CD4-positive, alpha-beta T cell (primary cell): ENCODE measurements at regions not wholly inside any gene's neighbourhood (a gene's known extent, or its start where the extent isn't known, plus 50 kb on each side); places are given as distances from the start of the nearest gene placed in this dataset.

Experiments used
- ATAC-seq: fragments of 200-7000 bp; cut with Tn5 transposase; one replicate; pipeline ENCODE4 v1.10.0; 2022; ENCODE audit warnings: mild to moderate bottlenecking; ENCODE audit not compliant: poor library complexity
- CTCF ChIA-PET: fragments of 350-600 bp; sonication (Branson Sonifier 250); formaldehyde crosslinking; loops from one replicate; lab custom pipeline; 2021; ENCODE audit warnings: antibody characterized with exemption, inconsistent platforms; lab: Charles Lee
- POLR2A ChIA-PET: fragments of 350-600 bp; sonication (Branson Sonifier 250); formaldehyde crosslinking; loops from one replicate; lab custom pipeline; 2021; ENCODE audit warnings: antibody characterized with exemption, inconsistent platforms; lab: Charles Lee
- DNase-seq, 14 experiments: peaks; one replicate each; pipeline ENCODE4 v3.0.0-alpha.2; 2013 to 2020; ENCODE audit warnings: mixed read lengths in 2 of 14
- H3K27ac ChIP-seq, 2 donors: one replicate each; pipeline versions ENCODE4 v1.5.1 to v1.7.0; 2013; ENCODE audit warnings: low read length in 2 of 2, low read depth in 1 of 2, mild to moderate bottlenecking in 1 of 2
- H3K27me3 ChIP-seq, 2 experiments: 1 replicate in 1 of 2; 2 replicates in 1 of 2; pipeline versions ENCODE4 v1.6.1 to v1.7.0; 2013; ENCODE audit warnings: low read length in 2 of 2, control low read depth in 1 of 2, mild to moderate bottlenecking in 1 of 2, moderate library complexity in 1 of 2; ENCODE audit not compliant: insufficient read depth in 2 of 2, control insufficient read depth in 1 of 2
- H3K36me3 ChIP-seq: one replicate; pipeline ENCODE4 v1.6.1; 2013; ENCODE audit warnings: low read length, control low read depth; ENCODE audit not compliant: insufficient read depth
- H3K4me1 ChIP-seq: one replicate; pipeline ENCODE4 v1.6.1; 2013; ENCODE audit warnings: low read length, control low read depth; ENCODE audit not compliant: insufficient read depth
- H3K4me3 ChIP-seq: one replicate; pipeline ENCODE4 v1.5.1; 2013; ENCODE audit warnings: mild to moderate bottlenecking, low read length, moderate library complexity
- H3K9me3 ChIP-seq, 2 experiments: 1 replicate in 1 of 2; 2 replicates in 1 of 2; pipeline versions ENCODE4 v1.6.1 to v1.7.0; 2013; ENCODE audit warnings: low read length in 2 of 2, mild to moderate bottlenecking in 2 of 2, control low read depth in 1 of 2, moderate library complexity in 1 of 2; ENCODE audit not compliant: control insufficient read depth in 1 of 2, insufficient read depth in 1 of 2
- H3K27ac Mint-ChIP-seq: one replicate; pipeline ENCODE4 v1.8.0; 2020; ENCODE audit warnings: mixed read lengths
- H3K27me3 Mint-ChIP-seq: one replicate; pipeline ENCODE4 v1.8.0; 2021; ENCODE audit warnings: mixed read lengths
- H3K36me3 Mint-ChIP-seq: one replicate; pipeline ENCODE4 v1.8.0; 2021; ENCODE audit warnings: low read depth, mixed read lengths
- H3K4me1 Mint-ChIP-seq: one replicate; pipeline ENCODE4 v1.8.0; 2021; ENCODE audit warnings: low read depth, mixed read lengths
- H3K4me3 Mint-ChIP-seq: one replicate; pipeline ENCODE4 v1.8.0; 2020; ENCODE audit warnings: mild to moderate bottlenecking, mixed read lengths
- H3K9me3 Mint-ChIP-seq: one replicate; pipeline ENCODE4 v1.8.0; 2020; ENCODE audit warnings: mixed read lengths
- CTCF ChIP-seq: fragments of 200-600 bp; IDR thresholded peaks from one replicate; pipeline ENCODE4 v1.8.0; 2022; ENCODE audit warnings: antibody characterized with exemption, mild to moderate bottlenecking
- intact Hi-C, 2 experiments: fragments of 100-400 bp; cut with DNase I in 1 of 2; cut with micrococcal nuclease in 1 of 2; formaldehyde crosslinking; loops; one replicate each; pipeline versions ENCODE4 v1.15.1 to v1.9.0; 2023 to 2025; cut with DNase I, micrococcal nuclease

GRCh38 chr21:25054689-25055088 lies 552.6 kb downstream of the MRPL39 start:
- H3K36me3 ChIP-seq = no peaks in the 10 kb centered on the region
- no peak overlapping the region for H3K4me3 ChIP-seq
- no peak for TF ChIP-seq CTCF
- intact Hi-C loops = no loop called here
- ATAC-seq (no peak), DNase-seq (no peak)
- H3K4me3 Mint-ChIP-seq = no peak overlapping the region
- no peaks in the 10 kb centered on the region for H3K27me3 ChIP-seq
- no peaks in the 10 kb centered on the region for H3K27me3 Mint-ChIP-seq
- no peaks in the 10 kb centered on the region for H3K36me3 Mint-ChIP-seq
- peaks cover 0 to 14% of the 10 kb centered on the region in 2 experiments for H3K9me3 ChIP-seq
- no peaks in the 10 kb centered on the region for H3K4me1 ChIP-seq
- H3K27ac ChIP-seq = no peak overlapping the region
- no peaks in the 10 kb centered on the region for H3K4me1 Mint-ChIP-seq
- peaks cover 7% of the 10 kb centered on the region for H3K9me3 Mint-ChIP-seq
- no peak overlapping the region for H3K27ac Mint-ChIP-seq
- ChIA-PET POLR2A (no interaction called here), CTCF (no interaction called here)

GRCh38 chr21:25039461-25040380 lies 567.6 kb downstream of the MRPL39 start:
- H3K9me3 Mint-ChIP-seq = no peaks in the 10 kb centered on the region
- no peak overlapping the region for H3K4me3 Mint-ChIP-seq
- POLR2A ChIA-PET = no interaction called here
- Histone ChIP-seq H3K4me3 (no peak overlapping the region), H3K4me1 (no peaks in the 10 kb centered on the region), H3K9me3 (no peaks in the 10 kb centered on the region), H3K27me3 (no peaks in the 10 kb centered on the region), H3K27ac (no peak overlapping the region), H3K36me3 (no peaks in the 10 kb centered on the region)
- H3K4me1 Mint-ChIP-seq = no peaks in the 10 kb centered on the region
- no peak overlapping the region for H3K27ac Mint-ChIP-seq
- DNase-seq = no peak
- no peaks in the 10 kb centered on the region for H3K27me3 Mint-ChIP-seq
- no peaks in the 10 kb centered on the region for H3K36me3 Mint-ChIP-seq
- TF ChIP-seq CTCF = no peak
- CTCF ChIA-PET = no interaction called here
- ATAC-seq = no peak
- intact Hi-C loops = no loop called here

- Histone ChIP-seq H3K9me3 (no peaks in the 10 kb centered on the region), H3K27ac (no peak overlapping the region), H3K4me1 (no peaks in the 10 kb centered on the region), H3K27me3 (no peaks in the 10 kb centered on the region), H3K4me3 (no peak overlapping the region), H3K36me3 (no peaks in the 10 kb centered on the region)
- H3K27ac Mint-ChIP-seq = no peak overlapping the region
- H3K27me3 Mint-ChIP-seq = no peaks in the 10 kb centered on the region
- no peaks in the 10 kb centered on the region for H3K9me3 Mint-ChIP-seq
- H3K36me3 Mint-ChIP-seq = no peaks in the 10 kb centered on the region
- DNase-seq (no peak), ATAC-seq (no peak)
- intact Hi-C loops = no loop called here
- no peak overlapping the region for H3K4me3 Mint-ChIP-seq
- no peak for TF ChIP-seq CTCF
- POLR2A ChIA-PET = no interaction called here
- CTCF ChIA-PET = no interaction called here
- H3K4me1 Mint-ChIP-seq = no peaks in the 10 kb centered on the region
Measured at GRCh38 chr21:25036775-25037174, 570.5 kb downstream of the MRPL39 start.
